IMR-90 (cell line): ENCODE measurements at regions not wholly inside any gene's neighbourhood (a gene's known extent, or its start where the extent isn't known, plus 50 kb on each side); places are given as distances from the start of the nearest gene placed in this dataset.

Experiments used
- ATAC-seq: fragments of 200-7000 bp; cut with Tn5 transposase; 2 replicates; pipeline ENCODE4 v1.9.1; 2020; ENCODE audit warnings: low read depth, mild to moderate bottlenecking, moderate library complexity
- BruUV-seq: library from RNA; stranded (reverse); fragments of 400-500 nt; replicated peaks from 2 replicates; lab custom pipeline; 2021; lab: Mats Ljungman, UMichigan
- CTCF ChIA-PET: fragments of 300-600 bp; formaldehyde crosslinking; extraction: SDS; loops from one replicate; lab custom pipeline; 2021; ENCODE audit warnings: antibody characterized with exemption; lab: Yijun Ruan, JAX
- POLR2A ChIA-PET: fragments of 300-600 bp; sonication (Branson Sonifier 250); formaldehyde crosslinking; loops from one replicate; lab custom pipeline; 2022; ENCODE audit warnings: antibody characterized with exemption; ENCODE audit not compliant: unreplicated experiment; lab: Charles Lee
- DNase-seq: peaks from one replicate; pipeline ENCODE4 v3.0.0; 2013
- H2AFZ ChIP-seq: replicated peaks from 2 replicates; pipeline ENCODE3; 2013; ENCODE audit warnings: low read length, mild to moderate bottlenecking; ENCODE audit not compliant: poor library complexity
- H2AK5ac ChIP-seq: 2 replicates; pipeline ENCODE4 v1.6.1; 2013; ENCODE audit warnings: low read depth, low read length, inconsistent platforms
- H2AK9ac ChIP-seq: replicated peaks from 2 replicates; pipeline ENCODE3; 2013; ENCODE audit warnings: mild to moderate bottlenecking, low read depth, low read length, moderate library complexity; ENCODE audit not compliant: poor library complexity
- H2BK120ac ChIP-seq: 2 replicates; pipeline ENCODE4 v1.6.1; 2013; ENCODE audit warnings: low read depth, low read length, inconsistent platforms
- H2BK15ac ChIP-seq: 3 replicates; pipeline ENCODE4 v1.6.1; 2013; ENCODE audit warnings: low read depth, low read length, inconsistent platforms
- H2BK20ac ChIP-seq: 2 replicates; pipeline ENCODE4 v1.6.1; 2013; ENCODE audit warnings: low read depth, mild to moderate bottlenecking, inconsistent platforms, low read length, moderate library complexity
- H2BK5ac ChIP-seq: 2 replicates; pipeline ENCODE4 v1.6.1; 2013; ENCODE audit warnings: mild to moderate bottlenecking, low read depth, low read length, inconsistent platforms; ENCODE audit not compliant: poor library complexity, severe bottlenecking
- H3K14ac ChIP-seq: replicated peaks from 2 replicates; pipeline ENCODE4 v1.6.1; 2013; ENCODE audit warnings: low read depth, low read length, inconsistent platforms
- H3K18ac ChIP-seq: 2 replicates; pipeline ENCODE4 v1.6.1; 2013; ENCODE audit warnings: low read depth, low read length, control low read depth
- H3K23ac ChIP-seq: 2 replicates; pipeline ENCODE4 v1.6.1; 2013; ENCODE audit warnings: low read depth, low read length, inconsistent platforms
- H3K27ac ChIP-seq: 2 replicates; pipeline ENCODE4 v1.5.1; 2013; ENCODE audit warnings: mild to moderate bottlenecking, control low read depth, low read length; ENCODE audit not compliant: insufficient read depth
- H3K27me3 ChIP-seq: 2 replicates; pipeline ENCODE4 v1.6.1; 2013; ENCODE audit warnings: low read length; ENCODE audit not compliant: control insufficient read depth, insufficient read depth
- H3K36me3 ChIP-seq: 2 replicates; pipeline ENCODE4 v1.6.1; 2013; ENCODE audit warnings: low read length, mixed read lengths; ENCODE audit not compliant: control insufficient read depth, insufficient read depth
- H3K4ac ChIP-seq: 2 replicates; pipeline ENCODE4 v1.6.1; 2013; ENCODE audit warnings: low read depth, low read length, inconsistent platforms
- H3K4me1 ChIP-seq: 2 replicates; pipeline ENCODE4 v1.6.1; 2013; ENCODE audit warnings: low read length, mixed read lengths; ENCODE audit not compliant: control insufficient read depth, insufficient read depth
- H3K4me2 ChIP-seq: 2 replicates; pipeline ENCODE4 v1.6.1; 2013; ENCODE audit warnings: low read depth, mild to moderate bottlenecking, control low read depth, low read length, moderate library complexity
- H3K4me3 ChIP-seq: 2 replicates; pipeline ENCODE4 v1.5.1; 2013; ENCODE audit warnings: low read depth, mild to moderate bottlenecking, control low read depth, low read length, moderate library complexity; ENCODE audit not compliant: insufficient read depth
- H3K56ac ChIP-seq: 2 replicates; pipeline ENCODE4 v1.6.1; 2013; ENCODE audit warnings: low read length, inconsistent platforms; ENCODE audit not compliant: insufficient read depth; ENCODE audit errors: extremely low read depth
- H3K79me1 ChIP-seq, 2 experiments: 2 replicates each; pipeline ENCODE4 v1.6.1; 2013; ENCODE audit warnings: low read length in 2 of 2, inconsistent platforms in 1 of 2, low read depth in 1 of 2
- H3K9ac ChIP-seq: 2 replicates; pipeline ENCODE4 v1.6.1; 2013; ENCODE audit warnings: low read depth, low read length, control low read depth
- H3K9me1 ChIP-seq: 2 replicates; pipeline ENCODE4 v1.6.1; 2013; ENCODE audit warnings: low read length, inconsistent platforms; ENCODE audit not compliant: insufficient read depth
- H3K9me3 ChIP-seq: 2 replicates; pipeline ENCODE4 v1.6.1; 2013; ENCODE audit warnings: low read length; ENCODE audit not compliant: control insufficient read depth, insufficient read depth
- H4K20me1 ChIP-seq: 2 replicates; pipeline ENCODE4 v1.6.1; 2013; ENCODE audit warnings: low read length, inconsistent platforms; ENCODE audit not compliant: insufficient read depth
- H4K5ac ChIP-seq: 2 replicates; pipeline ENCODE4 v1.6.1; 2013; ENCODE audit warnings: mild to moderate bottlenecking, low read depth, low read length, control low read depth
- H4K8ac ChIP-seq, 2 experiments: 2 replicates each; pipeline ENCODE4 v1.6.1; 2013; ENCODE audit warnings: low read depth in 2 of 2, low read length in 2 of 2, control low read depth in 1 of 2, inconsistent platforms in 1 of 2
- H4K91ac ChIP-seq: 2 replicates; pipeline ENCODE4 v1.6.1; 2013; ENCODE audit warnings: low read depth, low read length, inconsistent platforms; ENCODE audit not compliant: insufficient read depth
- BHLHE40 ChIP-seq: fragments of 150-350 bp; IDR thresholded peaks from 2 replicates; pipeline ENCODE4 v1.6.1; 2016; ENCODE audit warnings: mild to moderate bottlenecking, low read depth, low read length
- CHD1 ChIP-seq: IDR thresholded peaks from 2 replicates; pipeline ENCODE4 v1.6.1; 2012; ENCODE audit warnings: low read depth, low read length, improper control_type of control experiment
- MAZ ChIP-seq: IDR thresholded peaks from 2 replicates; pipeline ENCODE4 v1.6.1; 2012; ENCODE audit warnings: low read depth, mild to moderate bottlenecking, low read length, improper control_type of control experiment, moderate library complexity, borderline replicate concordance
- MXI1 ChIP-seq: IDR thresholded peaks from 2 replicates; pipeline ENCODE4 v1.6.1; 2012; ENCODE audit warnings: low read depth, mild to moderate bottlenecking, low read length, moderate library complexity, borderline replicate concordance
- RFX5 ChIP-seq: IDR thresholded peaks from 2 replicates; pipeline ENCODE4 v1.8.0; 2012; ENCODE audit warnings: low read depth, mild to moderate bottlenecking, low read length, moderate library complexity
- WGBS, 2 experiments: methylation state at CpG; one replicate each; pipeline versions ENCODE4 v1.1.5 to v1.1.7; 2013; ENCODE audit warnings: missing lambda C conversion rate in 2 of 2; ENCODE audit not compliant: insufficient read length in 1 of 2; ENCODE audit errors: extremely low coverage in 2 of 2; 5-methylcytosine and 5-hydroxymethylcytosine counted together
- dilution Hi-C: fragments of 300-500 bp; cut with HindIII; formaldehyde crosslinking; loops from one replicate; pipeline ENCODE4 v1.14.3; 2018; ENCODE audit warnings: low sequenced_read_pairs; ENCODE audit not compliant: unreplicated experiment
- in situ Hi-C: fragments of 300-500 bp; cut with MboI; formaldehyde crosslinking; loops from 3 replicates; pipeline ENCODE4 v1.14.3; 2019; ENCODE audit warnings: low sequenced_read_pairs, inconsistent platforms, mixed read lengths
- intact Hi-C: fragments of 100-400 bp; cut with micrococcal nuclease; formaldehyde crosslinking; loops from 2 replicates; pipeline ENCODE4 v1.10.0; 2022

DNA sequence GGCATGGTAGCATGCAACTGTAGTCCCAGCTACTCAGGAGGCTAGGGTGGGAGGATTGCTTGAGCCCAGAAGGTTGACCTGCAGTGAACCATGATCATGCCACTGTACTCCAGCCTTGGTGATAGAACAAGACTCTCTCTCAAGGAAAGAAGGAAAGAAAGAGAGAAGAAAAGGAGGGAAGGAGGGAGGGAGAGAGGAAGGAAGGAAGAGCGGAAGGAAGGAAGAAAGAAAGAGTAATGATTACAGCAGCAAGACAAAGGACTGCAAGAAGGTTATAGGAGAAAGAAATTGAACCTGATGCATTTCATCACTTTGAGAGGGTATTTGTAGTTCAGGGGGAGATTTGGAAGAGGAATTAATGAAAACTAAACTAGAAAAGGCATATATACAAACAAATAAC lies 155.7 kb downstream of the LACC1 start:
- Histone ChIP-seq H3K4me1 (peaks cover 1% of the 10 kb centered on the region; the same call in 1 of the 2 replicates), H3K79me1 (no peaks in the 10 kb centered on the region), H2BK15ac (no peak overlapping the region), H2BK20ac (no peak overlapping the region), H3K9ac (no peak overlapping the region), H3K36me3 (no peaks in the 10 kb centered on the region), H2AFZ (no peak overlapping the region), H3K14ac (no peak overlapping the region), H3K9me1 (no peaks in the 10 kb centered on the region), H4K8ac (no peak overlapping the region), H3K27ac (no peak overlapping the region), H2AK9ac (no peak overlapping the region), H2BK120ac (no peak overlapping the region), H4K20me1 (no peaks in the 10 kb centered on the region), H2BK5ac (no peak overlapping the region), H3K4ac (no peak overlapping the region), H3K4me2 (no peak overlapping the region), H4K91ac (no peak overlapping the region), H4K5ac (no peak overlapping the region), H3K18ac (no peak overlapping the region), H2AK5ac (no peak overlapping the region), H3K9me3 (no peaks in the 10 kb centered on the region), H3K23ac (no peak overlapping the region), H3K4me3 (no peak overlapping the region), H3K27me3 (peaks cover 6% of the 10 kb centered on the region), H3K56ac (no peak overlapping the region)
- DNase-seq (no peak), ATAC-seq (no peak)
- dilution Hi-C loops (no loop called here), in situ Hi-C loops (no loop called here), intact Hi-C loops (no loop called here)
- ChIA-PET POLR2A (no interaction called here), CTCF (interaction anchor here (0.6 kb wide), 1 partner anchor 168 kb away, joined by 4 read pairs; no protein-coding TSS in a partner anchor)
- no CpG with 5 or more reads among the region's 1 CpG for WGBS, 2 experiments
- TF ChIP-seq MAZ (no peak), CHD1 (no peak), MXI1 (no peak), RFX5 (no peak), BHLHE40 (no peak)
- no TSS peak for BruUV-seq
